SH-SY5Y (cell line): ENCODE measurements at regions not wholly inside any gene's neighbourhood (a gene's known extent, or its start where the extent isn't known, plus 50 kb on each side); places are given as distances from the start of the nearest gene placed in this dataset.

Source experiments
- GATA2 ChIP-seq: IDR thresholded peaks from 2 replicates; pipeline ENCODE4 v1.6.1; 2011; ENCODE audit warnings: mild to moderate bottlenecking, low read depth, low read length
- GATA3 ChIP-seq: IDR thresholded peaks from 2 replicates; pipeline ENCODE4 v1.6.1; 2011; ENCODE audit warnings: low read depth, mild to moderate bottlenecking, low read length, moderate library complexity

DNA sequence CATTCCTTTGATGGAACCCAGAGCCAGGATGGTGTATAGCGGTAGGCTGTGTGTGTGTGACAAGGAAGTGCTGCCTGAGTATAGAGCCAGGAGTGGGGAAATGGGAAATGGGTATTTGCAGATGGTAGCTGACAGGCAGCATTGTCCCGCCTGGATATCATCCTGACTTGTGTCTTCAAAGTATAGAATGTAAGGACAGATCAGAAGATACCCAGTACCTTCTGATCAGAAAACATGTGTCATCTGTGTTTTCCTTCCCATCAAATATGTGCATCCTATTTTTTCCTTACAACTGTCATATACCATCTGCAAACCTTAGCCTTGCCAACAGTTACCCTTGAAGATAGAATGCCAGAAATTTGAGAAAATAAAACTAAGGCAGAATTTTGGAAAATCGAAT, 146.2 kb upstream of the CBLB start:
- TF ChIP-seq GATA3: no peak
- no peak for TF ChIP-seq GATA2
